ENCODE measurements at regions not wholly inside any gene's neighbourhood (a gene's known extent, or its start where the extent isn't known, plus 50 kb on each side); places are given as distances from the start of the nearest gene placed in this dataset.

DNA sequence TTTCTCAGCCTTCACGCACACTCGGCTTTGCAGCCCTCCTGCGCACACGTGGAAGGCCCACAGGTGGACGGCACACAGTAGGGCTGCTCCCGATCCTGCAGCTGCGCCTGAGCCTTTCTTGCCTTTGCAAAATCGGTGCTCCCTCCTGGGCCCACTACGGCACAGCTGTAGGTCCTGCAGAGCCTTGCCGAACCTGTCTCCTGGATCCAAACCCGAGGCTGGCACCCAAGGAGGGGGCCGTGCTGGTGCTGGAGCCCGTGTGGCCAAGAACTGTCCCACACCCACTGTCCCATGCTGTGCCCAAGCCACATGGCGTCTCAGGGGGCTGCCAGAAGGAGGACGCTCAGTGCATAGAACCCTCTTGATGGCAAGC, 227.4 kb downstream of the TTLL2 start (continued):
- TF ChIP-seq, protein P1, sequence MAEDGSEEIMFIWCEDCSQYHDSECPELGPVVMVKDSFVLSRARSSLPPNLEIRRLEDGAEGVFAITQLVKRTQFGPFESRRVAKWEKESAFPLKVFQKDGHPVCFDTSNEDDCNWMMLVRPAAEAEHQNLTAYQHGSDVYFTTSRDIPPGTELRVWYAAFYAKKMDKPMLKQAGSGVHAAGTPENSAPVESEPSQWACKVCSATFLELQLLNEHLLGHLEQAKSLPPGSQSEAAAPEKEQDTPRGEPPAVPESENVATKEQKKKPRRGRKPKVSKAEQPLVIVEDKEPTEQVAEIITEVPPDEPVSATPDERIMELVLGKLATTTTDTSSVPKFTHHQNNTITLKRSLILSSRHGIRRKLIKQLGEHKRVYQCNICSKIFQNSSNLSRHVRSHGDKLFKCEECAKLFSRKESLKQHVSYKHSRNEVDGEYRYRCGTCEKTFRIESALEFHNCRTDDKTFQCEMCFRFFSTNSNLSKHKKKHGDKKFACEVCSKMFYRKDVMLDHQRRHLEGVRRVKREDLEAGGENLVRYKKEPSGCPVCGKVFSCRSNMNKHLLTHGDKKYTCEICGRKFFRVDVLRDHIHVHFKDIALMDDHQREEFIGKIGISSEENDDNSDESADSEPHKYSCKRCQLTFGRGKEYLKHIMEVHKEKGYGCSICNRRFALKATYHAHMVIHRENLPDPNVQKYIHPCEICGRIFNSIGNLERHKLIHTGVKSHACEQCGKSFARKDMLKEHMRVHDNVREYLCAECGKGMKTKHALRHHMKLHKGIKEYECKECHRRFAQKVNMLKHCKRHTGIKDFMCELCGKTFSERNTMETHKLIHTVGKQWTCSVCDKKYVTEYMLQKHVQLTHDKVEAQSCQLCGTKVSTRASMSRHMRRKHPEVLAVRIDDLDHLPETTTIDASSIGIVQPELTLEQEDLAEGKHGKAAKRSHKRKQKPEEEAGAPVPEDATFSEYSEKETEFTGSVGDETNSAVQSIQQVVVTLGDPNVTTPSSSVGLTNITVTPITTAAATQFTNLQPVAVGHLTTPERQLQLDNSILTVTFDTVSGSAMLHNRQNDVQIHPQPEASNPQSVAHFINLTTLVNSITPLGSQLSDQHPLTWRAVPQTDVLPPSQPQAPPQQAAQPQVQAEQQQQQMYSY (CRISPR knock-in tag; IDR thresholded peaks at IDR 0.05), result no peak

DNA sequence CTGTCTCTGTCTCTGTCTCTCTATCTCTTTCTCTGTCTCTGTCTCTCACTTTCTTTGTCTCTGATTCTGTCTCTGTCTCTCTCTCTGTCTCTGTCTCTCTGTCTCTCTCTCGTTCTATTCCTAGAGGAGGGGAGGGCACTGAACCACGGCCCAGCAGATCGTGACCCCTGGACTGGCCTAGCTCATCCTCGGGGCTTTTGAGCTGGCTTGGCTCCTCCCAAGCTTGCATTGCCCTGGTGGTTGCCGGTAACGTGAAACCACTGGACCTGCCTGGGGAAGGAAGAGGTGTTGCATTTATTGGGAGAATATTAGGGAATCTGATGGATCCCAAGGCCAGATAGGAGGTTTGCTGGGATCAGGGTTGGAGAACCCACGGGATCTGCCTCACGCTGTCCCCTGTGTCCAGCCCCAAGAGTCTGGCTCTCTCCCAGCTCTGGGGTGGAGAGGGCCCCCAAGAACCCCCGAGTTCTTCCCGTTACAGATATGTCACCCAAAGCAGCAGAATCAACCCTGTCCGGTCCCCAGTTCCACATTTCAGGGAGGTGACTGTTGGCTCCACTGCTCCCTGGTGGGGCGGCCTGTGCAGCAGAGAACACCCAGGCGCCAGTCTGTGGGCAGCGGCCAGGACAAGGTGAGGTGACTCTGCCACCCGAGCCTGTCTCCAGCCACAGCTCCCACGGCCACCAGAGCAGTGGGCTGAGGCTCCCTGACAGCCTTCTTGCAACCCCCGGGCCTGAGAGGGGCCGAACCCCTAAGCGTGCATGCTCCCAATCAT, 228.3 kb downstream of the TTLL2 start:
- BruUV-seq (replicated peaks), result no TSS peak
- Histone ChIP-seq H2AFZ (ENCODE audit: low read length) (no peak overlapping the region), H3K36me3 (replicated peaks in 1 of 2; ENCODE audit: control insufficient read depth in 1 of 2, insufficient read depth in 2 of 2, low read length in 2 of 2) (no peaks in the 10 kb centered on the region), H4K20me1 (ENCODE audit: insufficient read depth, low read length) (no peaks in the 10 kb centered on the region), H3K79me2 (ENCODE audit: insufficient read depth, low read length) (no peaks in the 10 kb centered on the region), H3K9ac (ENCODE audit: insufficient read depth, low read depth, low read length) (no peak overlapping the region; the same call in 1 of the 2 replicates), H3K4me3 (replicated peaks in 1 of 3; ENCODE audit: insufficient read depth in 1 of 3, low read depth in 2 of 3, low read length in 3 of 3) (peak overlapping the region in 1 of 3 experiments; percentile 3; a peak in 1 of 6 replicates), H3K27ac (ENCODE audit: extremely low read length, insufficient read depth, low read length) (no peak overlapping the region), H3K4me2 (ENCODE audit: low read depth, low read length) (peak overlapping the region; percentile 48), H3K9me3 (ENCODE audit: low read length) (no peaks in the 10 kb centered on the region), H3K4me1 (ENCODE audit: insufficient read depth, low read length) (peaks cover 63% of the 10 kb centered on the region), H3K27me3 (ENCODE audit: control insufficient read depth in 1 of 2, insufficient read depth in 2 of 2, low read length in 2 of 2) (peaks cover 5 to 13% of the 10 kb centered on the region in 2 experiments; a peak in 3 of 5 replicates)
- WGBS (ENCODE audit: low lambda C conversion rate), result 31% methylated on average over 14 of the region's 19 CpGs
- ChIA-PET POLR2A (interaction anchor here (0.8 kb wide), 1 partner anchor 129 kb away, joined by 3 read pairs; no protein-coding TSS in a partner anchor), CTCF (ENCODE audit: low intra/inter-chr PET ratio, low total read pairs) (no interaction called here)
- ATAC-seq, result peak; percentile 62
- no peak for FAIRE-seq
- intact Hi-C loops (cut with micrococcal nuclease; ENCODE audit: unreplicated experiment) (no loop called here), in situ Hi-C loops (cut with HindIII; ENCODE audit: extremely low pct_ligation_motif_present, low pct_unique_long_range_greater_than_20kb) (no loop called here)
- no peak for DNase-seq (ENCODE audit: low spot score)
- TF ChIP-seq ZFY (CRISPR knock-in tag; IDR thresholded peaks at IDR 0.05), result no peak
- TF ChIP-seq ZNF350 (CRISPR knock-in tag; IDR thresholded peaks at IDR 0.05; ENCODE audit: borderline replicate concordance, low read depth), result 0 out of 2 replicates have a peak, but pooled peaks have one; percentile 12
- TF ChIP-seq XBP1 (CRISPR knock-in tag; IDR thresholded peaks at IDR 0.05), result no peak
- TF ChIP-seq ZNF7 (CRISPR knock-in tag; IDR thresholded peaks at IDR 0.05), result no peak
- TF ChIP-seq ZNF121 (CRISPR knock-in tag; IDR thresholded peaks at IDR 0.05), result peak; percentile 79
- peak; percentile 6; the same call in 1 of the 2 replicates for TF ChIP-seq ZBTB38 (CRISPR knock-in tag; IDR thresholded peaks at IDR 0.05)
- 0 out of 2 replicates have a peak, but pooled peaks have one; percentile 14 for TF ChIP-seq ZNF331 (CRISPR knock-in tag; IDR thresholded peaks at IDR 0.05)
- TF ChIP-seq, protein P2, sequence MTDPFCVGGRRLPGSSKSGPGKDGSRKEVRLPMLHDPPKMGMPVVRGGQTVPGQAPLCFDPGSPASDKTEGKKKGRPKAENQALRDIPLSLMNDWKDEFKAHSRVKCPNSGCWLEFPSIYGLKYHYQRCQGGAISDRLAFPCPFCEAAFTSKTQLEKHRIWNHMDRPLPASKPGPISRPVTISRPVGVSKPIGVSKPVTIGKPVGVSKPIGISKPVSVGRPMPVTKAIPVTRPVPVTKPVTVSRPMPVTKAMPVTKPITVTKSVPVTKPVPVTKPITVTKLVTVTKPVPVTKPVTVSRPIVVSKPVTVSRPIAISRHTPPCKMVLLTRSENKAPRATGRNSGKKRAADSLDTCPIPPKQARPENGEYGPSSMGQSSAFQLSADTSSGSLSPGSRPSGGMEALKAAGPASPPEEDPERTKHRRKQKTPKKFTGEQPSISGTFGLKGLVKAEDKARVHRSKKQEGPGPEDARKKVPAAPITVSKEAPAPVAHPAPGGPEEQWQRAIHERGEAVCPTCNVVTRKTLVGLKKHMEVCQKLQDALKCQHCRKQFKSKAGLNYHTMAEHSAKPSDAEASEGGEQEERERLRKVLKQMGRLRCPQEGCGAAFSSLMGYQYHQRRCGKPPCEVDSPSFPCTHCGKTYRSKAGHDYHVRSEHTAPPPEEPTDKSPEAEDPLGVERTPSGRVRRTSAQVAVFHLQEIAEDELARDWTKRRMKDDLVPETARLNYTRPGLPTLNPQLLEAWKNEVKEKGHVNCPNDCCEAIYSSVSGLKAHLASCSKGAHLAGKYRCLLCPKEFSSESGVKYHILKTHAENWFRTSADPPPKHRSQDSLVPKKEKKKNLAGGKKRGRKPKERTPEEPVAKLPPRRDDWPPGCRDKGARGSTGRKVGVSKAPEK (CRISPR knock-in tag; IDR thresholded peaks at IDR 0.05; ENCODE audit: borderline replicate concordance), result 0 out of 2 replicates have a peak, but pooled peaks have one; percentile 62
- no peak for TF ChIP-seq KDM5B (CRISPR knock-in tag; IDR thresholded peaks at IDR 0.05; ENCODE audit: borderline replicate concordance)
- TF ChIP-seq ZFX (CRISPR knock-in tag; IDR thresholded peaks at IDR 0.05; ENCODE audit: low read depth), result peak; percentile 15; the same call in 1 of the 2 replicates
- no peak for TF ChIP-seq MXI1 (IDR thresholded peaks at IDR 0.05; ENCODE audit: borderline replicate concordance, low read depth, low read length)
- TF ChIP-seq HNF4A (CRISPR knock-in tag; IDR thresholded peaks at IDR 0.05), result peak; percentile 63
- TF ChIP-seq HDAC2 (CRISPR knock-in tag; IDR thresholded peaks at IDR 0.05), result peak; percentile 24; the same call in 1 of the 2 replicates
- peak; percentile 86 for TF ChIP-seq ZNF564 (CRISPR knock-in tag; IDR thresholded peaks at IDR 0.05)
- TF ChIP-seq SOX5 (CRISPR knock-in tag; IDR thresholded peaks at IDR 0.05; ENCODE audit: borderline replicate concordance), result 0 out of 2 replicates have a peak, but pooled peaks have one; percentile 24
- TF ChIP-seq GATAD2A (CRISPR knock-in tag; IDR thresholded peaks at IDR 0.05), result 0 out of 2 replicates have a peak, but pooled peaks have one; percentile 14
- TF ChIP-seq ZMYM3 (CRISPR knock-in tag; IDR thresholded peaks at IDR 0.05), result 0 out of 2 replicates have a peak, but pooled peaks have one; percentile 24
